Osteoblast (primary cell): ENCODE measurements at regions not wholly inside any gene's neighbourhood (a gene's known extent, or its start where the extent isn't known, plus 50 kb on each side); places are given as distances from the start of the nearest gene placed in this dataset.

Experiments
- DNase-seq: peaks from one replicate; pipeline ENCODE4 v3.0.0; 2011; ENCODE audit warnings: low spot score, mixed read lengths; ENCODE audit not compliant: insufficient read length; ENCODE audit errors: missing footprints
- H2AFZ ChIP-seq: 2 replicates; pipeline ENCODE4 v1.6.0; 2011; ENCODE audit warnings: mild to moderate bottlenecking, low read length
- H3K27ac ChIP-seq: 2 replicates; pipeline ENCODE4 v1.5.1; 2011; ENCODE audit warnings: mild to moderate bottlenecking, low read depth, low read length, moderate library complexity
- H3K27me3 ChIP-seq: 2 replicates; pipeline ENCODE4 v1.6.0; 2012; ENCODE audit warnings: mild to moderate bottlenecking, control low read depth, inconsistent platforms, low read length, moderate library complexity; ENCODE audit not compliant: insufficient read depth
- H3K36me3 ChIP-seq: 2 replicates; pipeline ENCODE4 v1.5.1; 2011; ENCODE audit warnings: mild to moderate bottlenecking, low read length, control low read depth, moderate library complexity; ENCODE audit not compliant: insufficient read depth
- H3K4me1 ChIP-seq: 2 replicates; pipeline ENCODE4 v1.5.1; 2011; ENCODE audit warnings: mild to moderate bottlenecking, low read length, control low read depth, moderate library complexity; ENCODE audit not compliant: insufficient read depth
- H3K4me2 ChIP-seq: 2 replicates; pipeline ENCODE4 v1.6.0; 2011; ENCODE audit warnings: mild to moderate bottlenecking, low read length; ENCODE audit not compliant: insufficient read depth
- H3K4me3 ChIP-seq: fragments of 200-600 bp; sonication (generic); 3 replicates; pipeline ENCODE4 v1.5.1; 2012; ENCODE audit warnings: mild to moderate bottlenecking, low read length, inconsistent platforms; ENCODE audit not compliant: insufficient read depth
- H3K79me2 ChIP-seq: 2 replicates; pipeline ENCODE4 v1.6.0; 2012; ENCODE audit warnings: mild to moderate bottlenecking, low read length, control low read depth, inconsistent platforms; ENCODE audit not compliant: insufficient read depth
- H3K9me3 ChIP-seq: 2 replicates; pipeline ENCODE4 v1.5.1; 2011; ENCODE audit warnings: low read depth, low read length, control low read depth
- H4K20me1 ChIP-seq: 2 replicates; pipeline ENCODE4 v1.6.0; 2012; ENCODE audit warnings: mild to moderate bottlenecking, low read length, control low read depth; ENCODE audit not compliant: insufficient read depth
- TF ChIP-seq, protein P1 (sequence below): IDR thresholded peaks from 2 replicates; pipeline ENCODE4 v1.5.1; 2011; ENCODE audit warnings: mild to moderate bottlenecking, low read depth, low read length, moderate library complexity; ENCODE audit errors: extremely low read depth

DNA sequence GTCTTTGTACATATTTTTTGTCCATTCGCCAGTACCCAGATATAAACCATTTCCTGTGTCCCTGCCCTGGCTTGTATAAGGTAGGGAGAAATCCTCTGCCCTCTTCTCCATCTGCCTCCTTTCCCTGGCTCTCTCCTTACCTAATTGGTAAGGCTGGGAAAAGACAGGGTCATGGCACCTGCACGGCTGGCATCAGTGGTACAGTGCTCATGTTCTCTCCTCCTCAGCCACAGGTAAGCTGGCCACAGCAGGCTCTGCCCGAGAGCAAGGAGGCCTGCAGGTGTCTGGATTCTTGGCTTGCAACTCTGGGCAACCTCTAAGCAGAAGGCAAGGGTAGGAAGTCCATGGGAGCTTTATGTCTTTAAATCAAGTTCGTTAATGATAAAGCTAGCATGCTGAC is 419.9 kb downstream of the BUD13 start:
- no peak overlapping the region for H2AFZ ChIP-seq
- H3K4me1 ChIP-seq = no peaks in the 10 kb centered on the region
- H3K27me3 ChIP-seq = no peaks in the 10 kb centered on the region
- H3K9me3 ChIP-seq = no peaks in the 10 kb centered on the region
- no peak overlapping the region for H3K27ac ChIP-seq
- H3K4me2 ChIP-seq = no peak overlapping the region
- DNase-seq = no peak
- TF ChIP-seq, protein P1, sequence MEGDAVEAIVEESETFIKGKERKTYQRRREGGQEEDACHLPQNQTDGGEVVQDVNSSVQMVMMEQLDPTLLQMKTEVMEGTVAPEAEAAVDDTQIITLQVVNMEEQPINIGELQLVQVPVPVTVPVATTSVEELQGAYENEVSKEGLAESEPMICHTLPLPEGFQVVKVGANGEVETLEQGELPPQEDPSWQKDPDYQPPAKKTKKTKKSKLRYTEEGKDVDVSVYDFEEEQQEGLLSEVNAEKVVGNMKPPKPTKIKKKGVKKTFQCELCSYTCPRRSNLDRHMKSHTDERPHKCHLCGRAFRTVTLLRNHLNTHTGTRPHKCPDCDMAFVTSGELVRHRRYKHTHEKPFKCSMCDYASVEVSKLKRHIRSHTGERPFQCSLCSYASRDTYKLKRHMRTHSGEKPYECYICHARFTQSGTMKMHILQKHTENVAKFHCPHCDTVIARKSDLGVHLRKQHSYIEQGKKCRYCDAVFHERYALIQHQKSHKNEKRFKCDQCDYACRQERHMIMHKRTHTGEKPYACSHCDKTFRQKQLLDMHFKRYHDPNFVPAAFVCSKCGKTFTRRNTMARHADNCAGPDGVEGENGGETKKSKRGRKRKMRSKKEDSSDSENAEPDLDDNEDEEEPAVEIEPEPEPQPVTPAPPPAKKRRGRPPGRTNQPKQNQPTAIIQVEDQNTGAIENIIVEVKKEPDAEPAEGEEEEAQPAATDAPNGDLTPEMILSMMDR = no peak
- no peak overlapping the region for H3K4me3 ChIP-seq
- H3K79me2 ChIP-seq = no peaks in the 10 kb centered on the region
- H4K20me1 ChIP-seq = no peaks in the 10 kb centered on the region
- H3K36me3 ChIP-seq = no peaks in the 10 kb centered on the region

DNA sequence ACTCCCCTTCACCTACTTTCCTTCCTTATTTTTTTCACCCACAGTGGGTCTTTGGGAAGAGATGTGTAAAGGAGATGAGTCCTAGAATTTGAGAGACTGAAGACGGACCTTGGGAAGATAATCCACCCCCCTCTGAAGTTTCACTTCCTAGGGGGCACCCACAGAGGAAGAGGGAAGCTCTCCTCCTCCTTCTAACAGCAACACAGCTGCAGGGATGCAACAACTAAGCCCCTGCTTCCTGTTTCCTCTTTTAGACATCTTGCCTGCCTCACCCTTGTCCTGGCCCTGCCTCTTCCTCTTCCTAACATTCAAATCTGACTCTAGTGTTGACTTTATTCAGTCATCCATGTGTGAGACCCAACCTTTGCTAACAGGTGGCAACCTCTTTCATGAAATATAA is 424.6 kb downstream of the BUD13 start:
- H2AFZ ChIP-seq = no peak overlapping the region
- H3K4me1 ChIP-seq = no peaks in the 10 kb centered on the region
- no peak for DNase-seq
- TF ChIP-seq, protein P1 = no peak
- H3K27ac ChIP-seq = no peak overlapping the region
- no peak overlapping the region for H3K4me2 ChIP-seq
- H3K27me3 ChIP-seq = no peaks in the 10 kb centered on the region
- H3K79me2 ChIP-seq = no peaks in the 10 kb centered on the region
- no peaks in the 10 kb centered on the region for H3K36me3 ChIP-seq
- H3K4me3 ChIP-seq = no peak overlapping the region
- no peaks in the 10 kb centered on the region for H4K20me1 ChIP-seq
- H3K9me3 ChIP-seq = no peaks in the 10 kb centered on the region

DNA sequence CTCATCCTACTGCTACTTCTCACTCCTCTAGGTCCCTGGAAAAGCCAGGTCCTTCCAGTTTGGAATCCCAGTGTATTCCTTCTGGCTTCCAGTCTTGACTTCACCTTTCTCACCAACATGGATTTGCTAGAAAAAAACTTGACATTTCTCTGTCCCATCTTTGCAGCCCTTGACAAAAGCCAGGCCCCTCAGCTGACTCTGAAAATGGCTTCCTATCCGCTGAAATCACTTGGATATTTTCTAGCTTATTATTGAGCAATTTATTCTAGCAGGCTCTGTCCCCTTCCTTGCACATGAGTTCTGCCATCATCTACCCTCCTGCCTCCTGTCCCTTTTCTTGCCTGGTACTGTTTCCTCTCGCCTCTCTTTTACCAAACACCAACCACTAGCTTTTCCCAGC is 427.2 kb downstream of the BUD13 start:
- TF ChIP-seq, protein P1 = no peak
- H4K20me1 ChIP-seq = no peaks in the 10 kb centered on the region
- H3K36me3 ChIP-seq = no peaks in the 10 kb centered on the region
- no peak for DNase-seq
- H2AFZ ChIP-seq = no peak overlapping the region
- no peak overlapping the region for H3K27ac ChIP-seq
- no peaks in the 10 kb centered on the region for H3K9me3 ChIP-seq
- H3K27me3 ChIP-seq = no peaks in the 10 kb centered on the region
- no peaks in the 10 kb centered on the region for H3K79me2 ChIP-seq
- no peaks in the 10 kb centered on the region for H3K4me1 ChIP-seq
- H3K4me3 ChIP-seq = no peak overlapping the region
- no peak overlapping the region for H3K4me2 ChIP-seq

DNA sequence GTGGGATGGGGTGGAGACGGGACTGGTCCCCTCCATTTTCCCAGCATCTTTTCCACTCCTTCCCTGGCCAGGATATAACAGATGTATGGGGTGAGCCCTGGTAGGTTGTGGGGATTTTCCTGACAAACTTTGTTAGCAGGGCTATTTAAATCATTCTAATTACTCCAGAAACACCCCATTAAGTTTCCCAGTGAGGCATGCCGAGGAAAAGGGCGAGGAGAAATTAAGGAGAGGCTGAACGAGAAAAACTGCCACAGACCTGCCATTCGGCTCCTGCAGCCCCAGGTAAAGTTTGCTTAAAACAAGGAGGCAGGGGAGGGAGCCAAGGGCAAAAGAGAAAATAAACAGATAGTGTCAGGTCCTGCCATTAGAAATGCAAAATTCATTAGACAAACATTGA is 428.2 kb downstream of the BUD13 start:
- no peak overlapping the region for H3K4me3 ChIP-seq
- DNase-seq = no peak

More for the DNA sequence above, 428.2 kb downstream of the BUD13 start:
- H3K36me3 ChIP-seq = no peaks in the 10 kb centered on the region
- H4K20me1 ChIP-seq = no peaks in the 10 kb centered on the region
- H3K4me1 ChIP-seq = no peaks in the 10 kb centered on the region
- no peak overlapping the region for H2AFZ ChIP-seq
- H3K27me3 ChIP-seq = no peaks in the 10 kb centered on the region
- H3K27ac ChIP-seq = no peak overlapping the region
- TF ChIP-seq, protein P1 = no peak
- H3K4me2 ChIP-seq = no peak overlapping the region
- no peaks in the 10 kb centered on the region for H3K9me3 ChIP-seq
- H3K79me2 ChIP-seq = no peaks in the 10 kb centered on the region
